HCT116 (cell line): ENCODE measurements at regions not wholly inside any gene's neighbourhood (a gene's known extent, or its start where the extent isn't known, plus 50 kb on each side); places are given as distances from the start of the nearest gene placed in this dataset.

ENCODE experiments used
- CTCF ChIP-seq, 3 experiments: fragments of 200-600 bp in 1 of 3; sonication (generic) in 1 of 3; IDR thresholded peaks in 2 of 3; conservative IDR thresholded peaks in 1 of 3; 2 replicates each; pipeline ENCODE4 v1.5.1; 2012 to 2017; ENCODE audit warnings: low read depth in 2 of 3, low read length in 2 of 3, antibody characterized with exemption in 1 of 3, borderline replicate concordance in 1 of 3, control low read depth in 1 of 3, mild to moderate bottlenecking in 1 of 3, mixed read lengths in 1 of 3, mixed run types in 1 of 3, moderate library complexity in 1 of 3; ENCODE audit not compliant: insufficient read depth in 1 of 3
- EZH2phosphoT487 ChIP-seq: fragments of 200-600 bp; IDR thresholded peaks from 2 replicates; pipeline ENCODE4 v1.6.1; 2018; ENCODE audit warnings: antibody characterized with exemption, borderline replicate concordance

GRCh38 chr13:40355126-40355724, 311.2 kb downstream of the FOXO1 start:
- TF ChIP-seq EZH2phosphoT487, result no peak
- TF ChIP-seq CTCF (IDR thresholded peaks at IDR 0.05 in 2 of 3, conservative IDR thresholded peaks at IDR 0.05 in 1 of 3; ENCODE audit: borderline replicate concordance in 1 of 3, insufficient read depth in 1 of 3, low read depth in 2 of 3, low read length in 2 of 3), result no peak
